Esophagus muscularis mucosa (tissue), 3 donors: ENCODE measurements at regions not wholly inside any gene's neighbourhood (a gene's known extent, or its start where the extent isn't known, plus 50 kb on each side); places are given as distances from the start of the nearest gene placed in this dataset.

ENCODE experiments used
- CTCF ChIP-seq, 3 experiments: fragments of 200-600 bp in 2 of 3; fragments of 450-650 bp in 1 of 3; sonication (generic) in 2 of 3; IDR thresholded peaks; one replicate each; pipeline ENCODE4 v1.5.1; 2017 to 2019; ENCODE audit warnings: antibody characterized with exemption in 3 of 3, mild to moderate bottlenecking in 2 of 3, moderate library complexity in 1 of 3
- POLR2A ChIP-seq: fragments of 450-650 bp; IDR thresholded peaks from one replicate; pipeline ENCODE4 v1.6.1; 2017; ENCODE audit warnings: antibody characterized with exemption, moderate library complexity, mild to moderate bottlenecking, low read depth
- POLR2AphosphoS5 ChIP-seq, 2 donors: sonication (generic); formaldehyde crosslinking; IDR thresholded peaks; one replicate each; pipeline ENCODE4 v1.6.1; 2017; ENCODE audit warnings: antibody characterized with exemption in 2 of 2

- TF ChIP-seq CTCF (IDR thresholded peaks at IDR 0.05) (no peak), POLR2A (no peak), POLR2AphosphoS5 (IDR thresholded peaks at IDR 0.05) (no peak)
Observed at GRCh38 chr5:156120777-156121176, 206.2 kb upstream of the SGCD start.
